IMR-90 (cell line): ENCODE measurements at regions not wholly inside any gene's neighbourhood (a gene's known extent, or its start where the extent isn't known, plus 50 kb on each side); places are given as distances from the start of the nearest gene placed in this dataset.

Source experiments
- CHD1 ChIP-seq: IDR thresholded peaks from 2 replicates; pipeline ENCODE4 v1.6.1; 2012; ENCODE audit warnings: low read depth, low read length, improper control_type of control experiment
- MAZ ChIP-seq: IDR thresholded peaks from 2 replicates; pipeline ENCODE4 v1.6.1; 2012; ENCODE audit warnings: low read depth, mild to moderate bottlenecking, low read length, improper control_type of control experiment, moderate library complexity, borderline replicate concordance
- POLR2A ChIP-seq: IDR thresholded peaks from 2 replicates; pipeline ENCODE4 v1.6.1; 2012; ENCODE audit warnings: mild to moderate bottlenecking, low read depth, low read length
- RAD21 ChIP-seq: IDR thresholded peaks from 2 replicates; pipeline ENCODE4 v1.6.1; 2012; ENCODE audit warnings: low read length, improper control_type of control experiment
- TF ChIP-seq, protein P1 (sequence below): conservative IDR thresholded peaks from 2 replicates; pipeline ENCODE4 v1.5.1; 2012; ENCODE audit warnings: mild to moderate bottlenecking, low read depth, low read length, improper control_type of control experiment

- TF ChIP-seq, protein P1, sequence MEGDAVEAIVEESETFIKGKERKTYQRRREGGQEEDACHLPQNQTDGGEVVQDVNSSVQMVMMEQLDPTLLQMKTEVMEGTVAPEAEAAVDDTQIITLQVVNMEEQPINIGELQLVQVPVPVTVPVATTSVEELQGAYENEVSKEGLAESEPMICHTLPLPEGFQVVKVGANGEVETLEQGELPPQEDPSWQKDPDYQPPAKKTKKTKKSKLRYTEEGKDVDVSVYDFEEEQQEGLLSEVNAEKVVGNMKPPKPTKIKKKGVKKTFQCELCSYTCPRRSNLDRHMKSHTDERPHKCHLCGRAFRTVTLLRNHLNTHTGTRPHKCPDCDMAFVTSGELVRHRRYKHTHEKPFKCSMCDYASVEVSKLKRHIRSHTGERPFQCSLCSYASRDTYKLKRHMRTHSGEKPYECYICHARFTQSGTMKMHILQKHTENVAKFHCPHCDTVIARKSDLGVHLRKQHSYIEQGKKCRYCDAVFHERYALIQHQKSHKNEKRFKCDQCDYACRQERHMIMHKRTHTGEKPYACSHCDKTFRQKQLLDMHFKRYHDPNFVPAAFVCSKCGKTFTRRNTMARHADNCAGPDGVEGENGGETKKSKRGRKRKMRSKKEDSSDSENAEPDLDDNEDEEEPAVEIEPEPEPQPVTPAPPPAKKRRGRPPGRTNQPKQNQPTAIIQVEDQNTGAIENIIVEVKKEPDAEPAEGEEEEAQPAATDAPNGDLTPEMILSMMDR, result no peak
- no peak for TF ChIP-seq MAZ
- TF ChIP-seq CHD1, result no peak
- TF ChIP-seq POLR2A, result no peak
- TF ChIP-seq RAD21, result no peak
Observed at GRCh38 chr2:145757503-145758246, 1237.8 kb upstream of the ZEB2 start.
